GM21529 (cell line): ENCODE measurements at regions not wholly inside any gene's neighbourhood (a gene's known extent, or its start where the extent isn't known, plus 50 kb on each side); places are given as distances from the start of the nearest gene placed in this dataset.
"Not testable (repeated sequence)": the region's sequence is repeated elsewhere in the genome, so short reads cannot be mapped to it uniquely, and the experiment has no call there.

Experiments
- ATAC-seq: cut with Tn5 transposase; IDR thresholded peaks from one replicate; pipeline ENCODE4 v1.9.1; 2021; ENCODE audit not compliant: unreplicated experiment

DNA sequence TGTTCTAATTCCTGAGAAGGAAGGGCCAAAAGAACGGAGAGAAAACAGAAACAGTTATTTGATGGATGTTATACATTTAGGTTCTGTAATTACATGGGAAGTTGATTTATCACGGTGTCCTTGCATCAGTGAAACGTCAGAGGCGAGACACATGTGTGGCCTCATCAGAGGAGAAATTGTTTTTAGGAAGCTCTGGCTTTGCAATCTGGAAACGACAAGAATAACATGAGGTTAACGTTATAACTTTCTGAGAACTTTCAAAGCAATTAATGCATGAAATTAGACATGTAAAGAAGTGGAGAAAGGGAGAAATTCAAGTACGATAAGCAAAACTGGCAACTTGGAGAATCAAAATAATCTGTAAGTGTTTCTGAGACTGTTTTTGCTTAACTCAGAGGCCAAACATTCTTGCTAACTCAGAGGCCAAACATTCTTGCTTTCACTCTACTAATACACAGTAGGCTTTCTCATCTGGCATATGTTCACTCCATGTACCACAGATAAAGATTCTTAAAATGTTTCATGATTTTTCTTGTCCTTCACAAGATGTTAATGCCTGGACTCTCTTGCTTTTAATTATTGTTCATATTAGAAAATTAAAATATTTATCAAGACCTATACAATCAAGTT lies 933.0 kb downstream of the TLE4 start:
- no peak for ATAC-seq

- no peak for ATAC-seq
Measured at GRCh38 chr9:80503671-80504281, 932.0 kb downstream of the TLE4 start.

- ATAC-seq = no peak
Measured at GRCh38 chr9:80502306-80502705, 930.5 kb downstream of the TLE4 start.

GRCh38 chr9:80501635-80502034 lies 929.9 kb downstream of the TLE4 start:
- no peak for ATAC-seq

GRCh38 chr9:80500300-80500699 lies 928.5 kb downstream of the TLE4 start:
- ATAC-seq = no peak

GRCh38 chr9:80498001-80498555 lies 926.3 kb downstream of the TLE4 start:
- ATAC-seq = no peak

DNA sequence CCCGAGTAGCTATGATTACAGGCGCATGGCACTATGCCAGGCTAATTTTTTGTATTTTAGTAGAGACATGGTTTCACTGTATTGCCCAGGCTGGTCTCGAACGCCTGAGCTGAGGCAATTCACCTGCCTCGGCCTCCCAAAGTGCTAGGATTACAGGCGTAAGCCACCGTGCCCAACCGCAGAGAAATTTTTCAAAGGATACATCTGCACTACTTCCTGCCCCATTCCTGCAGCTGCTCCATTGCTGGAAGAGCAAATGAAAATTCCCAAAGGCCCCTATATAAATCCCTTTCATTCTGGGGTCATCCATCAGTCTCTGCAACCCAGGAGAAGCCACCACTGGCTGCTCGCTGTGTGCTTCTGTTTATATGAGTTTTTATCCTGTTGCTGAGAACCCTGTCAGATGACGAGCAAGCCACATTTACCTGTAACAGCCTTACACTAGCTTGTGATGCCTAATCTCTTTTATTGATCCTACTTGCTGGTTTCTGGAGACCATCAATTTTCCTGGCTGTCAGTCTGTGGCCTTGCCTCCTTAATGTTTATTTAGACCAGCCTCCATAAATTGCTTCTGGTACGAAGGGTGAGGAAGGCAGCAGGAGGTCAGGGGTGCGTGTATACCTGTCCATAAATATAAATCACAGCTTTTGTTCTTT lies 925.3 kb downstream of the TLE4 start:
- no peak for ATAC-seq

DNA sequence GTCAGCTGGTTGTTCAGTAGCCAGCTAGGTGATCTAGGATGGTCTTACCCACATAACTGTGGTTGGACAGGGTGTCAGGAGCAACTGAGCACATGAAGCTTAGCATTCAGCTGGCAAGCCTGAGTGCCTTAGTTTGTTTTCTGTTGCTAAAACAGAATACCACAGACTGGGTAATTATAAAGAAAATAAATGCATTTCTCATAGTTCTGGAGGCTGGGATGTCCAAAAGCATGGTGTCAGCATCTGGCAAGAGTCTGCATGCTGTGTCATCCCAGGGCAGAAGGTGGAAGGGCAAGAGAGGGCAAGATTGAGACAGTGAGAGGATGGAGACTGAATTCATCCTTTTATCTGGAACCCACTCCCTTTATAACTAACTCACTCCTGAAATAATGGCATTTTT lies 921.5 kb downstream of the TLE4 start:
- ATAC-seq = no peak

DNA sequence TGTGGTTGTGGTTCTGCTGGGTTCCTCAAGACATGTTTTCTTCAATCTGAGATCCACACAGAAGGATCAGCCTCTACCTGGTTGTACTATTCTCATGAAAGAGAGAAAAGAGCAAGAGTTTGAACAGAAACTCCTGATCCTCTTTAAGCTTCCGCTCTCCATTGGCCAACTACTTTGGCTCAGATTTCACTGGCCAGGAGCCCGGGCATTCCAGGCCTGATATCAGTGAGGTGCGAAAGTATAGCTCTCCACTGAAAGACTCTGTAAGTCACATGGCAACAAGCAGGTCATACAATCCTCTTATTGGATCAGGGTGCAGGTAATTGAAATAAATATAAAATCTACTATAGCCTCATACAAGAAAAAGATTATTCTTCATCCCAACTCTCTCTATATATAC lies 920.5 kb downstream of the TLE4 start:
- ATAC-seq = no peak

DNA sequence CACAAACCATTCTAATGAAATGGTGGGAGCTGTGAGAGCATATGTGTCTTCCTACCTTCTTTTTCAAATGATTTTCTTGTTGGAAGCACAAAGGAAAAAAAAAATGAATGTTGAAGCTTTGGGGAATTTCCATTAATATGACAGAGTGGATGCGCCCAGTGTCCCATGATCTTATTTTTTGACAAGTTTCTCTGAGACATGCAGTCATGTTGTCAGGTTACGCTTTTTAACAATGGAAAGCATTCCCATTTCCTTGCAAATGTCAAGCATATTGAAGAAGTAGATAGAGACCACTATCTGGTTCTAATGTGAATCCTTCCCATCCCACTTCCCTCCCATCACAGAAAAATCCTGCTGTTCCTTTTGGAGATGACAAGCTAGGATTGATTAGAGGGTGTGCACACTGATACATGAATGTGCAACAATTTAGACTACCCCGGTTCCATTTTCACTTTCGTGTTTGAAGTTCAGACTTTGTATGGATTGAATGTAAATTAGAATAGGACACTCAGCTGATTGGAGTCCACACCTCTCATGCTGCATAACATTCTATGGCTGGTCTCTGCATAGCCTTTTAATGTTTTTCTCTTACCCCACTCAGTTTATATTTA lies 919.4 kb downstream of the TLE4 start:
- no peak for ATAC-seq

- no peak for ATAC-seq
Measured at GRCh38 chr9:80489329-80489728, 917.6 kb downstream of the TLE4 start.

DNA sequence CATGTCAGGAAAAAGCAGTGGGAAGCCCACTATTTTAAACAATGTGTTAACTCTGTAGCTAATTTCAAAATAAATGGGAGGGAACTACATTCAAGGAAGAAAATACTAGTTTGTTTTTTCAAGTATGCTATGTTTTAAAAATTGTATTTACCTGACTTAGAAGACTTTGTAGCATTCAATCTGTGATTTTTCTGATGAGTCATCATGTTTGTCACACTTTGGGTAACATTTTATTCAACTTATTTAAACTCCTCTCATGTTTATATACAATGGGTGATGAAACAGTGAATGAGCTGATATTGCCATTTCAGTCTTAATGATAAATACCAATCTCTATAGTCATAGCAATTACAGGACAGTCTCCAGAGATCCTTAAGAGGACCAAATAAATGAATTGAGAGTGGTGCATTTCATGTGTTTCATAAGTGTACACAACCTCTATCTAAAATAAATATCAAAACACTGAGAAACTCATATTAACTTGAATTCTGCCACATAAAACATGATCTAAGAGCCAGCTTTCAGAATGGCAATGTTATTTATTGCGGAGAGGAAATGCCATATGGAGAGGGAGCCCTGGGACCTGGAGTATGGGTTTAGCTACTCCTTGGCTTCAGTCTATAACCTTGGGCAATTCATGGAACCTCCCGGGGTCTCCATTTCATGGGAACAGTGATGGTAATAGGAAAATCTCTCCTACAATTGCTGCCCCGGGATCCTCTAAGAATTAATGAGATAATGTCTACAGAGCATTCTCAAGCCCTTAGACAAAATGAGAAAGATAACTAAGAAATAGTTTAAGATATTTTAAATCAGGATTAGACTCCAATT lies 913.9 kb downstream of the TLE4 start:
- ATAC-seq = no peak

GRCh38 chr9:80482251-80482650 lies 910.5 kb downstream of the TLE4 start:
- ATAC-seq = not testable (repeated sequence)

- no peak for ATAC-seq
Measured at GRCh38 chr9:80467632-80468031, 895.9 kb downstream of the TLE4 start.

GRCh38 chr9:80465556-80465955 lies 893.8 kb downstream of the TLE4 start:
- no peak for ATAC-seq

DNA sequence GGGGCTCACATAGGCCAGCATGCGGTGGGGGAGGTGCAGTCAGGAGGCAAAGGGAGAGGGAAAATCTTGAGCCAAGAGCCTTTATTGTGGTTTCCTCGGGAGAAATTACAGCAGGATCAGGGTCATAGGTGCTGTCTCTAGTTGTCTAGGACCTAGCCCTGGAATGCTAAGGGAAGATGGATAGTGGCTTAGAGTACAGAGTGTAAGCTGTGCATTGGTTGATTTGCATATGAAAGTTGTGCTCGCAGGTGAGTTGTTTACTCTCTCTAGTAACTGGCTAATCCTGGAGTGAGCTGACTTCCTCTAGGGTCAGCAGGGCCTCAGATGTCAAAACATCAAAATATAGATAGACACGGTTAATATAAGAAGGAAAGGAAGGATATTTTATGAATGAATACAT lies 877.7 kb downstream of the TLE4 start:
- ATAC-seq = no peak

GRCh38 chr9:80448996-80449395 lies 877.2 kb downstream of the TLE4 start:
- ATAC-seq = no peak

- no peak for ATAC-seq
Measured at GRCh38 chr9:80447876-80448275, 876.1 kb downstream of the TLE4 start.

DNA sequence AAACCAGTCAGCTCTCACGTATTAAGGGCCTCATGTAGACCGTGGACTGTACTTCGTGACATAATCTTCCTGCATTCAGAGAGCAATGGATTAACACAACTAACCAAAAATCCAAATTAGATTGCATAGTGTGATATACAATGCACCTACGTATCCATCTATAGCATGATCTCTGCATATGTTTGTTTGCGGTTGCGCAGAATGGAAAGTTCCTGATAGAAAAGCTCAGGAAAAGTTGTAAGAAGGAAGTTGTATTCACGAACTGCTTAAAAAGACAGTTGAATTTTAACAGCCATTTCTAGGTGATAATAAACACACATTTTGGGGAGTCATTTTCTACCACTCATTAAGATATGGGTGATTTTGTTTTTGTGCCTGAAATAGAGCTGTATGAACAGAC lies 869.0 kb downstream of the TLE4 start:
- ATAC-seq = no peak

- ATAC-seq = no peak
Measured at GRCh38 chr9:80437825-80438224, 866.1 kb downstream of the TLE4 start.

DNA sequence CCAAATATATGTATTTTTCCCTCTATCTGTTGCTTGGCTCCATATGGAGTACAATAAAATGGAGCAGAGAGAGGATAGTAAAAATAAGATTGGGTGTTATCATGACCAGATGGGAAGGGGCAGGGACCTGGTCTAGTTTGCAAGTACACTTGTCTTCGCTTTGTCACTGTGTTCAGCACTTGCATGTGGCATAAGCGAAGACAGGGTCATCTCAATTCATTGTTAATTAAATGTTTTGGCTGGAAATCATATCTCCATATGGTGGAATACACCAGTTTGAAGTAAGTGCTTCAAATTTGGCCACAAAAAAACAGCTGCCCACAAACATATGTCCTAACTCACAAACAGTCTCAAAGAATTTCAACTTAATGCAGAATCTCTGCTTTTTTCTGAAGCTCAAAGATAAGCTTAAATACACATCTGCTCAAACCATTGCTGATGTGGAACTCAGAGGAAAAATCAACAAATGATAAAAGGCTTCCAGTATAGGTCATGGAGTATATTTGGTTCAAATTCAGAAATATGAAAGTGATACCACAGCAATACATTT lies 865.4 kb downstream of the TLE4 start:
- no peak for ATAC-seq
